ENCODE measurements at regions not wholly inside any gene's neighbourhood (a gene's known extent, or its start where the extent isn't known, plus 50 kb on each side); places are given as distances from the start of the nearest gene placed in this dataset.

DNA sequence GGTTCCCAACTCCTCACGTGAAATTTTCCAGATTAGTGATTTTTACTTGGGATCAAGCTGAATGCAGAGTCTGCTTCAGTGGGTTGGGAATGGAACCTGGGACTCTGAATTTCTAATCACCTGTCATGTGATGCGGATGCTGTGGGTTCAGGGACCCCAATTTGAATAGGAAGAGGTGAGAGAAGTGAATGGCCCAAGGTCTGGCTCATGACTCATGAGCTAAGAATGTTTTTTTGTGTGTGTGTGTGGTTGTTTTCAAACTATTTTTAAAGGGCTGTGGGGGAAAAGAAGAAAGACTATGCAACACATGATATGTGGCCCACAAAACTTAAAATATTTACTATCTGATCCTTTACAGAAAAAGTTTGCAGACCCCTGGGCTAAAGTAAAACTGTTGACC, 108.5 kb upstream of the CYRIA start:
- Histone ChIP-seq H3K4me1 (no peaks in the 10 kb centered on the region), H3K9me3 (no peaks in the 10 kb centered on the region), H3K36me3 (no peaks in the 10 kb centered on the region), H3K27ac (no peak overlapping the region), H3K4me3 (no peak overlapping the region), H3K27me3 (peaks cover 0 to 5% (median 0%) of the 10 kb centered on the region in 3 donors)
- TF ChIP-seq POLR2AphosphoS5 (IDR thresholded peaks at IDR 0.05) (no peak), POLR2A (IDR thresholded peaks at IDR 0.05) (no peak), EP300 (IDR thresholded peaks at IDR 0.05) (no peak)
- TF ChIP-seq, protein P1, sequence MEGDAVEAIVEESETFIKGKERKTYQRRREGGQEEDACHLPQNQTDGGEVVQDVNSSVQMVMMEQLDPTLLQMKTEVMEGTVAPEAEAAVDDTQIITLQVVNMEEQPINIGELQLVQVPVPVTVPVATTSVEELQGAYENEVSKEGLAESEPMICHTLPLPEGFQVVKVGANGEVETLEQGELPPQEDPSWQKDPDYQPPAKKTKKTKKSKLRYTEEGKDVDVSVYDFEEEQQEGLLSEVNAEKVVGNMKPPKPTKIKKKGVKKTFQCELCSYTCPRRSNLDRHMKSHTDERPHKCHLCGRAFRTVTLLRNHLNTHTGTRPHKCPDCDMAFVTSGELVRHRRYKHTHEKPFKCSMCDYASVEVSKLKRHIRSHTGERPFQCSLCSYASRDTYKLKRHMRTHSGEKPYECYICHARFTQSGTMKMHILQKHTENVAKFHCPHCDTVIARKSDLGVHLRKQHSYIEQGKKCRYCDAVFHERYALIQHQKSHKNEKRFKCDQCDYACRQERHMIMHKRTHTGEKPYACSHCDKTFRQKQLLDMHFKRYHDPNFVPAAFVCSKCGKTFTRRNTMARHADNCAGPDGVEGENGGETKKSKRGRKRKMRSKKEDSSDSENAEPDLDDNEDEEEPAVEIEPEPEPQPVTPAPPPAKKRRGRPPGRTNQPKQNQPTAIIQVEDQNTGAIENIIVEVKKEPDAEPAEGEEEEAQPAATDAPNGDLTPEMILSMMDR (IDR thresholded peaks at IDR 0.05) = no peak
- 70 to 83% (median 78%) methylated on average over 2 of the region's 2 CpGs for WGBS, 5 donors
- intact Hi-C loops (cut with DNase I; ENCODE audit: low total_unique reads) = loop anchor here (10.0 kb wide), 1 partner anchor 531 kb away; no protein-coding TSS in a partner anchor
- DNase-seq = no peak

DNA sequence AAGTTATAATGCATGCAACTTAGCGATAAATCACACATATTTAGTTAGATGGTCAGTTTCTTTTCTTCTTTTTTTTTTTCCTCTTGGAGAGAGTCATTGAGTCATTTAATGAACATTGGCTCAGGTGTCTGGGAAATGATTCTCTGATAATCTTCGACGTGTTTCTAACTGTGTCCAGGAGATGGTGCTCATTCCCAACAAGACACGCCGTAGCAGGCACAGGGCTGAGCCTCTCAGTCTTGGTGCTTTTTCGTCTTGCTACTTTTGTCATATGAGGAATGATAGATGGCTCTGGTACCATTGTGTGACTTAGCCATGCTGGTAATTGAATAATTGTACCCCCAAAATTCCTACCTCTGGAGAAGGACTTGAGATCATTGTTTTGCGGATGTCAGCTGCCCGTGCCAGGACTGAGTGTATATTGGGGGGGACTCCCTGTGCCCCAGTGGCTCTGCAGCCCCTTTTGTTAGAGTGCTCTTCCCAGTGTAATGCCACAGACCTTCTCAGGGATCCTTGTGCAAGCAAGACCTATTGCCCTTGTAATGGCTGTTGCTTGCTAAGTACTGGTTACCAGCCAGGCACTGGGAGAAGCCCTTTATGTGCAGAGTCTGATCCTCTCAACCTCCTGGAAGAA, 107.6 kb upstream of the CYRIA start:
- H3K4me1 ChIP-seq = no peaks in the 10 kb centered on the region
- intact Hi-C loops (cut with DNase I; ENCODE audit: low total_unique reads) = loop anchor here (10.0 kb wide), 1 partner anchor 532 kb away; no protein-coding TSS in a partner anchor
- H3K36me3 ChIP-seq = no peaks in the 10 kb centered on the region
- peaks cover 0 to 5% (median 0%) of the 10 kb centered on the region in 3 donors for H3K27me3 ChIP-seq
- WGBS, 5 donors = 17 to 27% (median 19%) methylated on average over 8 of the region's 8 CpGs
- DNase-seq = peak; percentile 38 to 75
- TF ChIP-seq, protein P1 (IDR thresholded peaks at IDR 0.05) = peak in 5 of 7 experiments; percentile 19 to 53 (median 29)
- no peak for TF ChIP-seq POLR2A (IDR thresholded peaks at IDR 0.05)
- no peak overlapping the region for H3K27ac ChIP-seq
- no peaks in the 10 kb centered on the region for H3K9me3 ChIP-seq
- no peak overlapping the region for H3K4me3 ChIP-seq

DNA sequence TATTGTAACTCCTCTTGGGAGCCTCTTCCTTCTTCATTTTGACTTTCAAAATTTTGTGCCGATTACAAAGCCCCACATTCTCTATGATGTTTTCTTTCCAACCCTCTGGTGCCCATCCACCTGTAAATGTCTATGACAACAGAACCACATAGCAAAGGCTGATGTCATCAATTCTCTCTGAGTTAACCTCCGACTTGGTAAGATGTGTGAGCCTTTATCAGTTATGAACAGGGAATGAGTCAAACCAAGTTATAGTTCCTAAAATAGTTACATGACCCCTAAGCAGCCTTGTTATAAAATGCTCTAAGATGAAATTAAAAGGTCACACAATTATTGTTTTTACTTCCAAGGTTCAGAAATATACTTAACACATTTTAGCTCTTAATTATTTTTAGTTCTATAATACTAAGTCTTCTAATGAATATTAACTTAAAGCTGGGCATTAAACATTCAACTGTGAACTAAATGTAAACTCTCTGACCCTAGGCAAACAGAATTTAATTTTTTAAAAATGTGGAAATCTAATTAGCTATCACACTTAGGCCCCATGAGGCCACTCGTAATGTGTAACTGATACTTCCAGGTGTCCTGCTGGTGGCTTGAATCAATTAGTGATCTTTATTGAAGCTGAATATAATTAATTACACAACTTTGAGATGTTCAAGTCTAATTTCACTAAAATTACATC, 102.3 kb upstream of the CYRIA start:
- Histone ChIP-seq H3K9me3 (no peaks in the 10 kb centered on the region), H3K4me3 (no peak overlapping the region), H3K4me1 (no peaks in the 10 kb centered on the region), H3K27me3 (peaks cover 0 to 5% (median 0%) of the 10 kb centered on the region in 3 donors), H3K36me3 (no peaks in the 10 kb centered on the region), H3K27ac (no peak overlapping the region)
- intact Hi-C loops (cut with DNase I; ENCODE audit: low total_unique reads) = no loop called here
- DNase-seq = no peak
- TF ChIP-seq, protein P1 (IDR thresholded peaks at IDR 0.05) = no peak
- no peak for TF ChIP-seq EP300 (IDR thresholded peaks at IDR 0.05)
- TF ChIP-seq POLR2A (IDR thresholded peaks at IDR 0.05) = no peak
- no peak for TF ChIP-seq POLR2AphosphoS5 (IDR thresholded peaks at IDR 0.05)
- WGBS, 5 donors = 62 to 77% (median 69%) methylated on average over 3 of the region's 3 CpGs

DNA sequence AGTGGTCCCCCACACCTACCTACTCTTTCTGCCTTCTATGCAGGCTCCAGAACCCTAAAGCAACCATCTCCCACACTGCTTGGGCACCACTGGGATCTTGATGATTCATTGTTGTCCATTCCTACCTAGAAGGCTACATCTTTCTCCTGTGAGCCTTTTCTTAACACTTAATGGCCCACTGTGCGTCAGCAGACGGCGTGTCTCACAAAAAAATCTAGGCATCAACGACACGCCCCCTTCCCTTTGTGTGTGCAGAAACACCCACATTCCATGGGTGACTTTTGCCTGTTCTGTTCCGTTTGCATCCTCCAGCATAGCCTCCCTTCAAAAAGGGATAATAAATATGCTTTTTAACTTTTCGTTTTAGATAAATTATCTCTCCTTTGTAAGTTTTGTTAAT, 99.7 kb upstream of the CYRIA start:
- Histone ChIP-seq H3K4me3 (no peak overlapping the region), H3K4me1 (no peaks in the 10 kb centered on the region), H3K27me3 (peaks cover 0 to 5% (median 0%) of the 10 kb centered on the region in 3 donors), H3K36me3 (no peaks in the 10 kb centered on the region), H3K27ac (no peak overlapping the region), H3K9me3 (no peaks in the 10 kb centered on the region)
- intact Hi-C loops (cut with DNase I; ENCODE audit: low total_unique reads) = no loop called here
- no peak for TF ChIP-seq POLR2A (IDR thresholded peaks at IDR 0.05)
- no peak for TF ChIP-seq POLR2AphosphoS5 (IDR thresholded peaks at IDR 0.05)
- TF ChIP-seq EP300 (IDR thresholded peaks at IDR 0.05) = no peak
- TF ChIP-seq, protein P1 (IDR thresholded peaks at IDR 0.05) = no peak
- no peak for DNase-seq
- 49 to 73% (median 53%) methylated on average over 7 of the region's 7 CpGs for whole genome bisulfite sequencing, 5 donors

All from stomach (tissue), 8 donors.